Transverse colon (tissue), 4 donors: ENCODE measurements at regions not wholly inside any gene's neighbourhood (a gene's known extent, or its start where the extent isn't known, plus 50 kb on each side); places are given as distances from the start of the nearest gene placed in this dataset.

ENCODE experiments used
- DNase-seq: peaks from one replicate; pipeline ENCODE4 v3.0.0-alpha.2; 2019
- H3K27ac ChIP-seq, 4 donors: fragments of 200-600 bp; sonication (generic); 2 replicates each; pipeline ENCODE4 v1.5.1; 2016 to 2018; ENCODE audit warnings: inconsistent platforms in 4 of 4
- H3K27me3 ChIP-seq: fragments of 200-600 bp; sonication (generic); 2 replicates; pipeline ENCODE4 v1.5.1; 2017; ENCODE audit warnings: inconsistent platforms
- H3K36me3 ChIP-seq, 4 donors: fragments of 200-600 bp; sonication (generic); 2 replicates each; pipeline ENCODE4 v1.5.1; 2017 to 2019; ENCODE audit warnings: inconsistent platforms in 4 of 4
- H3K4me1 ChIP-seq, 4 donors: fragments of 200-600 bp; sonication (generic); 2 replicates each; pipeline ENCODE4 v1.5.1; 2017 to 2020; ENCODE audit warnings: inconsistent platforms in 4 of 4
- H3K4me3 ChIP-seq, 4 donors: fragments of 200-600 bp; sonication (generic); 1 replicate in 1 of 4; 2 replicates in 3 of 4; pipeline versions ENCODE4 v1.5.1 to v1.6.1; 2017 to 2019; ENCODE audit warnings: inconsistent platforms in 4 of 4
- H3K9me3 ChIP-seq, 2 donors: fragments of 200-600 bp; sonication (generic); 2 replicates each; pipeline ENCODE4 v1.5.1; 2017 to 2019; ENCODE audit warnings: inconsistent platforms in 2 of 2
- CTCF ChIP-seq, 5 experiments: fragments of 200-600 bp in 3 of 5; fragments of 450-650 bp in 2 of 5; sonication (generic) in 3 of 5; IDR thresholded peaks; 1 replicate in 2 of 5; 2 replicates in 3 of 5; pipeline ENCODE4 v1.5.1; 2016 to 2017; ENCODE audit warnings: antibody characterized with exemption in 5 of 5, inconsistent platforms in 3 of 5, mild to moderate bottlenecking in 2 of 5, moderate library complexity in 1 of 5
- EP300 ChIP-seq: sonication (generic); formaldehyde crosslinking; IDR thresholded peaks from one replicate; pipeline ENCODE4 v1.6.1; 2017; ENCODE audit warnings: antibody characterized with exemption, low read depth
- POLR2A ChIP-seq: fragments of 450-650 bp; IDR thresholded peaks from one replicate; pipeline ENCODE4 v1.6.1; 2016; ENCODE audit warnings: antibody characterized with exemption, mild to moderate bottlenecking, moderate library complexity
- POLR2AphosphoS5 ChIP-seq, 3 donors: sonication (generic); formaldehyde crosslinking; IDR thresholded peaks; one replicate each; pipeline ENCODE4 v1.6.1; 2016; ENCODE audit warnings: antibody characterized with exemption in 3 of 3
- WGBS, 2 donors: methylation state at CpG; one replicate each; pipeline ENCODE4 v1.1.5; 2018; ENCODE audit warnings: low coverage in 1 of 2; 5-methylcytosine and 5-hydroxymethylcytosine counted together
- in situ Hi-C, 4 donors: fragments of 200-750 bp; cut with MboI; loops; one replicate each; pipeline versions ENCODE4 v1.15.0 to v1.15.1; 2017; ENCODE audit warnings: low sequenced_read_pairs in 3 of 4, low pct_ligation_motif_present in 1 of 4, low pct_unique_long_range_greater_than_20kb in 1 of 4
- intact Hi-C: fragments of 100-400 bp; cut with DNase I; formaldehyde crosslinking; loops from one replicate; pipeline ENCODE4 v1.15.1; 2023; ENCODE audit warnings: low total_unique reads

- H3K27ac ChIP-seq, result no peak overlapping the region
- no peak for TF ChIP-seq POLR2A
- TF ChIP-seq CTCF (IDR thresholded peaks at IDR 0.05), result no peak
- TF ChIP-seq POLR2AphosphoS5 (IDR thresholded peaks at IDR 0.05), result no peak
- no peak for TF ChIP-seq EP300
- intact Hi-C loops, result no loop called here
- no peaks in the 10 kb centered on the region for H3K9me3 ChIP-seq
- 0 to 33% methylated on average over 1 of the region's 1 CpG for WGBS, 2 donors
- no peaks in the 10 kb centered on the region for H3K36me3 ChIP-seq
- no peak for DNase-seq
- H3K4me1 ChIP-seq, result no peaks in the 10 kb centered on the region
- in situ Hi-C loops, result no loop called here
- no peak overlapping the region for H3K4me3 ChIP-seq
- no peaks in the 10 kb centered on the region for H3K27me3 ChIP-seq
Observed at GRCh38 chr1:57621776-57622175, 197.9 kb upstream of the DAB1 start.

DNA sequence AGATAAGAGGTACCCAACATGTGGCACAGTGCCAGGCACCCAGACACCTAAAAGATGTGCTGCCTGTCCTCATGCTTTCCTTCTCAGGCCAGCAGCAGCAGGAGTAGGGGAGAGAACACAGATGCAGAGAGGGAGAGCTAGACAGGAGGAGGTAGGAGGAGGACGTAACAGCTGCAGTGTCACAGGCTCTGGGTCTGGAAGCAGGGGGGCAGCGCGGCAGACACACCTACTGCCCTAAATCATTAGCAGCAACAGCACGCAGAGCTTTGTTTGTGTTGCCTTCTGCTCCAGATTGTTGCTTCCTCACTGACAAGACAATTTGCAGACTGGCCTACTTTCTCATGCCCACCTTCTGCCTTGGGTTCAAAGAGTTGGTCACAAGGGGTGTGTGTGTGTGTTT is 196.7 kb upstream of the DAB1 start:
- TF ChIP-seq POLR2AphosphoS5 (IDR thresholded peaks at IDR 0.05) (no peak), POLR2A (no peak), CTCF (IDR thresholded peaks at IDR 0.05) (no peak), EP300 (no peak)
- intact Hi-C loops (no loop called here), in situ Hi-C loops (no loop called here)
- no peaks in the 10 kb centered on the region for H3K27me3 ChIP-seq
- H3K9me3 ChIP-seq, result no peaks in the 10 kb centered on the region
- no peak overlapping the region for H3K27ac ChIP-seq
- no peak for DNase-seq
- no peaks in the 10 kb centered on the region for H3K4me1 ChIP-seq
- no peaks in the 10 kb centered on the region for H3K36me3 ChIP-seq
- 56% methylated on average over 4 of the region's 4 CpGs; no CpG with 5 or more reads in 1 of the 2 donors for WGBS, 2 donors
- no peak overlapping the region for H3K4me3 ChIP-seq

- H3K4me1 ChIP-seq, result no peaks in the 10 kb centered on the region
- no peaks in the 10 kb centered on the region for H3K36me3 ChIP-seq
- no peaks in the 10 kb centered on the region for H3K27me3 ChIP-seq
- H3K9me3 ChIP-seq, result no peaks in the 10 kb centered on the region
- H3K27ac ChIP-seq, result no peak overlapping the region
- no peak overlapping the region for H3K4me3 ChIP-seq
- DNase-seq, result no peak
- 91 to 95% methylated on average over 1 to 4 of the region's 4 CpGs for WGBS, 2 donors
- intact Hi-C loops, result no loop called here
- TF ChIP-seq EP300, result no peak
- no peak for TF ChIP-seq POLR2AphosphoS5 (IDR thresholded peaks at IDR 0.05)
- no peak for TF ChIP-seq CTCF (IDR thresholded peaks at IDR 0.05)
- no peak for TF ChIP-seq POLR2A
- in situ Hi-C loops, result no loop called here
Observed at GRCh38 chr1:57616921-57617320, 193.1 kb upstream of the DAB1 start.

DNA sequence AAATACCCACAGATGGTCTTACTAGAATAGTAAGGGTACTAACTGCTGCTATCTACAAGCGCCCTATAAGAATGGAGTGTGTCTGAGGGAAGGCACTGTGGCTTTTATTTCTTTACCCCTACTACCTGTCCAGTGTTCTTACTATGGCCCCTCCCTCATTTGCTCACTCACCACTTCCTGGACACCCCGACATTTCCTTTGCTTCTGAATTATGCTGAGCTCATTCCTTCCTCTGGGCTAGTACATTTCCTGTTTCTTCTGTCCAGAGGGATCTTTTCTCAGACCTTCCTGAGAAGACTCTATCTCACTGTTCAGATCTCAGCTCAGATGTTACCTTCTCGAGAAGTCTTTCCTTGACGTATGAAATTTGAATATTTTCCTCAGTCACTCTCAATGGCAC is 192.1 kb upstream of the DAB1 start:
- no peak for DNase-seq
- Histone ChIP-seq H3K9me3 (no peaks in the 10 kb centered on the region), H3K4me1 (no peaks in the 10 kb centered on the region), H3K36me3 (no peaks in the 10 kb centered on the region), H3K27me3 (no peaks in the 10 kb centered on the region), H3K27ac (no peak overlapping the region), H3K4me3 (no peak overlapping the region)
- in situ Hi-C loops (no loop called here), intact Hi-C loops (no loop called here)
- TF ChIP-seq POLR2AphosphoS5 (IDR thresholded peaks at IDR 0.05), result no peak
- no peak for TF ChIP-seq POLR2A
- no peak for TF ChIP-seq CTCF (IDR thresholded peaks at IDR 0.05)
- no peak for TF ChIP-seq EP300
- WGBS, 2 donors, result 62 to 73% methylated on average over 2 to 4 of the region's 4 CpGs
